Suppressor macrophage treated with lipopolysaccharide for 1 hour (primary cell): ENCODE measurements at regions not wholly inside any gene's neighbourhood (a gene's known extent, or its start where the extent isn't known, plus 50 kb on each side); places are given as distances from the start of the nearest gene placed in this dataset.
"Not testable (repeated sequence)": the region's sequence is repeated elsewhere in the genome, so short reads cannot be mapped to it uniquely, and the experiment has no call there.

ENCODE experiments used
- DNase-seq, 3 donors: peaks; one replicate each; pipeline ENCODE4 v3.0.0-alpha.2; 2020 to 2022

- DNase-seq: no peak
Measured at GRCh38 chr4:131603705-131604104, 1545.4 kb upstream of the PCDH10 start.

DNA sequence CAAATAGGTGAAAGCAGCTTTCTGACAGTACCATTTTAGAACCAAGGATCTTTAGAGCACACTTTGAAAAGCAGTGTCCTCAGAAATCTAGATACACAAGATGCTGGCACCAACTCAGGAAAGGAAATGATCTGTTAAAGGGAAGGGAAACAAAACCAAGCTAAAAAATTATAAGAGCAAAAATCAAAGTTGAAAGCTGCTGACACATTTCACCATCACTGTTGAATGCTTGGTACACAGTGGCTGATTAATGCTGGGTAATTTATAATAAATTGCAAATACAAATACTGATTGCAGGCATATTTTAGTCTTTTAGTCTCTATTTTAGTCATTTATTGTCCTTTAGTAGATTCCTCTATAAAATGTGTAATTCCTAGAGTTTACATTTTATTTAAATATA lies 1540.1 kb upstream of the PCDH10 start:
- DNase-seq: no peak

DNA sequence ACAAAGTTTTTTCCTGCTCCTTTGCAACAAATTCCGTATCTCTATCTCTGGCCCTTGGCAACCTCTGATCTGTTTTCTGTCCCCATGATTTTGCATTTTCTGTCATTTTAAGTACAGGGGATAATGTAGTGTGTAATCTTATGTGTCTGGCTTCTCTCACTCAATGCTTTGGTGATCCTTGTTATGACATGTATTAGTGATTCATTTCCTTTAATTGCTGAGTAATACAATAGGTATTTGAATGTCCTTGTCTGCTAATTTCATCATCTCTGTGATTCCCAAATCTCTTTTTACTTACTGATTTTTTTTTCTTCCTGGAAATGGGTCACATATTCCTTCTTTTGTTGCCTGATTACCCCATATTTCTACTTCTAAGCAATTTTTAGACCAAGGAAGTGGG lies 1538.6 kb upstream of the PCDH10 start:
- not testable (repeated sequence) for DNase-seq

GRCh38 chr4:131613086-131613823 lies 1535.8 kb upstream of the PCDH10 start:
- DNase-seq: no peak

GRCh38 chr4:131613824-131614216 lies 1535.3 kb upstream of the PCDH10 start:
- peak in 1 of 3 donors; percentile 10 for DNase-seq

GRCh38 chr4:131632877-131633276 lies 1516.2 kb upstream of the PCDH10 start:
- no peak for DNase-seq

GRCh38 chr4:131635191-131635590 lies 1513.9 kb upstream of the PCDH10 start:
- DNase-seq: no peak

DNA sequence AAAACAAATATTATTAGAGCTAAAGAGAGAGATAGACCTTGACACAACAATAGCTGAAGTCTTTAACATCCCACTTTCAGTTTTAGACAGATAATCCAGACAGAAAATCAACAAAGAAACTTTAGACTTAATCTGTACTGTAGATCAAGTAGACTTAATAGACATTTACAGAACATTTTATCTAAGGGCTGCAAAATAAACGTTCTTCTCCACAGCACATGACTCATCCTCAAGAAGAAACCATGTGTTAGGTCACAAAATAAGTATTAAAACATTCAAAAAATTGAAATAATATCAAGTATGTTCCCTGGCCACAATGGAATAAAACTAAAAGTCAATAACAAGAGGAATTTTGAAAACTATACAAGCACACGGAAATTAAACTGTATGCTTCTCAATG lies 1510.3 kb upstream of the PCDH10 start:
- no peak for DNase-seq

DNA sequence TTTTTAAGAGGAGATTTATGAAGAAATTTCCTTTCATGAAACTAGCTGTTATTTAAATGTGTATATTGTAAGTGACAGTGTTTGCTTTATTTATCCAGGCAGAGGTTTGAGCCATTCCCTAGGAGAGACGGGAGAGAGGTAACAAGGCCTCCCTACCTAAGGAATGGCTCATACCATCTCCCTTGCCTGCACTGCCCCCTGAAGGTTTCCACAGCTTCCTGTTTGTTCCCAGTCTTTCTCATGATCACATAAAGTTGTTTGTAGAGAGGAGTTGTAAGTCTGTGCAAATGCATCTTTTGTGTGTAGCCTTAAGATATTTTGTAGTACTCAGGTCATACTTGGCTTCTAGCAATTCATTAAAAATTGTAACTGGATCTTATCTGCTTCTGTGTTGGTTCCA lies 1504.5 kb upstream of the PCDH10 start:
- DNase-seq: no peak

GRCh38 chr4:131649227-131649626 lies 1499.9 kb upstream of the PCDH10 start:
- DNase-seq: no peak

- DNase-seq: no peak
Measured at GRCh38 chr4:131650951-131651350, 1498.1 kb upstream of the PCDH10 start.

- DNase-seq: not testable (repeated sequence)
Measured at GRCh38 chr4:131683314-131683713, 1465.8 kb upstream of the PCDH10 start.

- no peak for DNase-seq
Measured at GRCh38 chr4:131721883-131722282, 1427.2 kb upstream of the PCDH10 start.

DNA sequence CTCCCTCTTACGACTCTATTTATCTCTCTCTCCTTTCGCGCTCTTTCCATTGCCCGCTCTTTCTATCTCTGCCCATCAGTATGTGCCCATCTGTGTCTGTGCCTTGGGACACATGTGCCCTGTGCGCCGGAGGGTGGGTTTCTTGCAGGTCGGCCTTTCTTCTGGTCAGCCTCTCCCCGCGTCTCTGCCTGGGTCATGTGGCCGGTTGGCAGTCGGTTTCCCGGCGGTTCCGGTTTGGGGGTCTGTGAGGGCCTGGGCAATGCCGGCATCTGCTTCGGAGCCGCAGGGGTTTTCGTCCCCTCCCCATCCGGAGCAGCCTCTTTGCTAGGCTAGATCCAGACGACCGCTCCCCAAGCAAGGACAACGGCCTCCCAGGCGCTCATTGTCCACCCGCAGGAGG lies 1426.0 kb upstream of the PCDH10 start:
- DNase-seq: not testable (repeated sequence)

GRCh38 chr4:131724847-131725246 lies 1424.2 kb upstream of the PCDH10 start:
- peak; percentile 62 to 80 (median 70) for DNase-seq

DNA sequence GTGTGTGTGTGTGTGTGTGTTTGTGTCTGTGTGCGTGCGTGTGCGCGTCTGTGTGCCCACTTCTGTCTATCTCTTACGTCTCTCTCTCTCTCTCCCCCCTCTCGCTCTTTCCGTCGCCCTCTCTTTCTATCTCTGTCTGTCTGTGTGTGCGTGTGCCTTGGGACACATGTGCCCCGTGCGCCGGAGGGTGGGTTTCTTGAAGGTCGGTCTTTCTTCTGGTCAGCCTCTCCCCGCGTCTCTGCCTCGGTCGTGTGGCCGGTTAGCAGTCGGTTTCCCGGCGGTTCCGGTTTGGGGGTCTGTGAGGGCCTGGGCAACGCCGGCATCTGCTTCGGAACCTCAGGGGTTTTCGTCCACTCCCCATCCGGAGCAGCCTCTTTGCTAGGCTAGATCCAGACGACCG lies 1423.6 kb upstream of the PCDH10 start:
- not testable (repeated sequence) for DNase-seq

DNA sequence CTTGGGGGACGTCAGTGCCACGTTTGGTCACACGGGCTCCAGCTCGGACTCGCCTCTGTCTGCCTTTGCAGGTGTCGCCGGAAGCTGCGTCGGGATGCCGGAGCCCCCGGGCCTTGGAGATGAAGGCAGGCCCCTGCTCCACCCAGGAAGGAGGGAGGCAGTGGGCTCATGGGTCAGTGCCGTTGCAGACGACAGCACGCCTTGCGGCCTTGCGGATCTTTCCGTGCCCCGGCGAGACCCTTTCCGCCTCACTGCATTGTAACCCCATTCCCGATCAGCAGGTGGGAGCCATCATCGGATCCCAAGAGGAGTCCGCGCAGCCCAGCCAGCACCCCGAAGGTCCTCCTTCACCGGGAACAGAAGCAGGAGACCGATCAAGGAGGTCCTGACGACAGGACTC lies 1422.2 kb upstream of the PCDH10 start:
- DNase-seq: not testable (repeated sequence)

DNA sequence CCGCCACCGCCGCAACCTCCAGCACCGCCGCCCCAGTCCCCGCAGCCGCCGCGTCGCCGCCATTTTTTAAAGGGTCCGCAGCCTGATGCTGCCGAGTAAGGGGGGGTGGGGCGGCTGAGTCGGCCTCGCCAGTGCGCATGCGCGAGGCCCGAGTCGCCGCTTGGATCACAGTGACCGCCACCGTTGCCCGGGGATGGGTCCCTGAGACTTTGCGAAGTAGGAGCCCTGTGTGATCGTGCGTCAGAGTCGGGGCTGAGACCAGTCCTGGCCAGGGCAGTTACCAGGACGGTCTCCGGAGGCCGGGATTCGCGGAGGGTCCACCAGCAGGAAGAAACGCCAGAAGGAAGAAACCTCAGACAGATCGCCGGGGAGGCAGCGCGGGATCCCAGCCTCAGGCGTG lies 1421.7 kb upstream of the PCDH10 start:
- not testable (repeated sequence) for DNase-seq

DNA sequence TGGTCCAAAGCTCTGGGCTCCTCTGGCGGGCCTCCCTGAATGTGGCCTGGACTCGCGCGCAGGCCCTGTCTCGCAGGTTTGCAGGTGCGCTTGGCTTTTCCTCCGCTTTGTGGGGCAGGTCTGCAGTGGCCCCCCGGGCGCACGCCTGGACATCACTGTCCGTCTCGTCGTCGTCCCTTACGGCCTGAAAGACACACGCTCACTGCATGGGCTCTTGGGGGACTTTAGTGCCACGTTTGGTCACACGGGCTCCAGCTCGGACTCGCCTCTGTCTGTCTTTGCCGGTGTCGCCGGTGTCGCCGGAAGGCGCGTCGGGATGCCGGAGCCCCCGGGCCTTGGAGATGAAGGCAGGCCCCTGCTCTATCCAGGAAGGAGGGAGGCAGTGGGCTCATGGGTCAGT lies 1419.9 kb upstream of the PCDH10 start:
- not testable (repeated sequence) for DNase-seq

DNA sequence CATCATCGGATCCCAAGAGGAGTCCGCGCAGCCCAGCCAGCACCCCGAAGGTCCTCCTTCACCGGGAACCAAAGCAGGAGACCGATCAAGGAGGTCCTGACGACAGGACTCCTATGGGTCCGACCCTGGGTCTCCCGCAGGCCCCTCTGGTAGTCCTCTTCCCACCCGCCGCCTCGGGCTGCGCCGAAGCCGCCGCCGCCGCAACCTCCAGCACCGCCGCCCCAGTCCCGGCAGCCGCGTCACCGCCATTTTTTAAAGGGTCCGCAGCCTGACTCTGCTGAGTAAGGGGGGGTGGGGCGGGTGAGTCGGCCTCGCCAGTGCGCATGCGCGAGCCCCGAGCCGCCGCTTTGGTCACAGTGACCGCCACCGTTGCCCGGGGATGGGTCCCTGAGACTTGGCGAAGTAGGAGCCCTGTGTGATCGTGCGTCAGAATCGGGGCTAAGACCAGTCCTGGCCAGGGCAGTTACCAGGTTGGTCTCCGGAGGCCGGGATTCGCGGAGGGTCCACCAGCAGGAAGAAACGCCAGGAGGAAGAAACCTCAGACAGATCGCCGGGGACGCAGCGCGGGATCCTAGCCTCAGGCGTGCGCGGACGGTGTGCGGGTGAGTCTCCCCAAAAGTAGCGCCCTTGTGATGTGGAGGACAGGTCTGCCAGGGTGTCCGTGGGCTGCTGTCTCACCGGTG lies 1419.2 kb upstream of the PCDH10 start:
- not testable (repeated sequence) for DNase-seq

DNA sequence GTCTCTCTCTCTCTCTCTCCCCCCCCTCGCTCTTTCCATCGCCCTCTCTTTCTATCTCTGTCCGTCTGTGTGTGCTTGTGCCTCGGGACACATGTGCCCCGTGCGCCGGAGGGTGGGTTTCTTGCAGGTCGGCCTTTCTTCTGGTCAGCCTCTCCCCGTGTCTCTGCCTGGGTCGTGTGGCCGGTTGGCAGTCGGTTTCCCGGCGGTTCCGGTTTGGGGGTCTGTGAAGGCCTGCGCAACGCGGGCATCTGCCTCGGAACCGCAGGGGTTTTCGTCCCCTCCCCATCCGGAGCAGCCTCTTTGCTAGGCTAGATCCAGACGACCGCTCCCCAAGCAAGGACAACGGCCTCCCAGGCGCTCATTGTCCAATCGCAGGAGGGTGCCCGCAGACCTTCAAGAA lies 1418.5 kb upstream of the PCDH10 start:
- not testable (repeated sequence) for DNase-seq

DNA sequence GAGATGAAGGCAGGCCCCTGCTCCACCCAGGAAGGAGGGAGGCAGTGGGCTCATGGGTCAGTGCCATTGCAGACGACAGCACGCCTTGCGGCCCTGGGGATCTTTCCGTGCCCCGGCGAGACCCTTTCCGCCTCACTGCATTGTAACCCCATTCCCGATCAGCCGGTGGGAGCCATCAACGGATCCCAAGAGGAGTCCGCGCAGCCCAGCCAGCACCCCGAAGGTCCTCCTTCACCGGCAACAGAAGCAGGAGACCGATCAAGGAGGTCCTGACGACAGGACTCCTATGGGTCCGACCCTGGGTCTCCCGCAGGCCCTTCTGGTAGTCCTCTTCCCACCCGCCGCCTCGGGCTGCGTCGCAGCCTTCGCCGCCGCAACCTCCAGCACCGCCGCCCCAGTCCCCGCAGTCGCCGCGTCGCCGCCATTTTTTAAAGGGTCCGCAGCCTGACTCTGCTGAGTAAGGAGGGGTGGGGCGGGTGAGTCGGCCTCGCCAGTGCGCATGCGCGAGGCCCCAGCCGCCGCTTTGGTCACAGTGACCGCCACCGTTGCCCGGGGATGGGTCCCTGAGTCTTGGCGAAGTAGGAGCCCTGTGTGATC lies 1417.0 kb upstream of the PCDH10 start:
- DNase-seq: not testable (repeated sequence)

DNA sequence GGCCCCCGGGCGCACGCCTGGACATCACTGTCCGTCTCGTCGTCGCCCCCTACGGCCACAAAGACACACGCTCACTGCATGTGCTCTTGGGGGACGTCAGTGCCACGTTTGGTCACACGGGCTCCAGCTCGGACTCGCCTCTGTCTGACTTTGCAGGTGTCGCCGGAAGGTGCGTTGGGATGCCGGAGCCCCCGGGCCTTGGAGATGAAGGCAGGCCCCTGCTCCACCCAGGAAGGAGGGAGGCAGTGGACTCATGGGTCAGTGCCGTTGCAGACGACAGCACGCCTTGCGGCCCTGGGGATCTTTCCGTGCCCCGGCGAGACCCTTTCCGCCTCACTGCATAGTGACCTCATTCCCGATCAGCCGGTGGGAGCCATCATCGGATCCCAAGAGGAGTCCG lies 1414.8 kb upstream of the PCDH10 start:
- DNase-seq: not testable (repeated sequence)

DNA sequence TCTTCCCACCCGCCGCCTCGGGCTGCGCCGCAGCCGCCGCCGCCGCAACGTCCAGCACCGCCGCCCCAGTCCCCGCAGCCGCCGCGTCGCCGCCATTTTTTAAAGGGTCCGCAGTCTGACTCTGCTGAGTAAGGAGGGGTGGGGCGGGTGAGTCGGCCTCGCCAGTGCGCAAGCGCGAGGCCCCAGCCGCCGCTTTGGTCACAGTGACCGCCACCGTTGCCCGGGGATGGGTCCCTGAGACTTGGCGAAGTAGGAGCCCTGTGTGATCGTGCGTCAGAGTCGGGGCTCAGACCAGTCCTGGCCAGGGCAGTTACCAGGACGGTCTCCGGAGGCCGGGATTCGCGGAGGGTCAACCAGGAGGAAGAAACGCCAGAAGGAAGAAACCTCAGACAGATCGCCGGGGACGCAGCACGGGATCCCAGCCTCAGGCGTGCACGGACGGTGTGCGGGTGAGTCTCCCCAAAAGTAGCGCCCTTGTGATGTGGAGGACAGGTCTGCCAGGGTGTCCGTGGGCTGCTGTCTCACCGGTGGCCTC lies 1414.2 kb upstream of the PCDH10 start:
- DNase-seq: not testable (repeated sequence)
